HepG2 (cell line): ENCODE measurements at regions not wholly inside any gene's neighbourhood (a gene's known extent, or its start where the extent isn't known, plus 50 kb on each side); places are given as distances from the start of the nearest gene placed in this dataset.

Experiments used
- PAF1 ChIP-seq: IDR thresholded peaks from 2 replicates; pipeline ENCODE4 v1.6.1; 2016; ENCODE audit warnings: missing genetic modification reagents, missing compliant biosample characterization
- SRF ChIP-seq: IDR thresholded peaks from 2 replicates; pipeline ENCODE4 v1.6.1; 2011; ENCODE audit warnings: mild to moderate bottlenecking, low read depth, low read length, moderate library complexity
- ZNF136 ChIP-seq: sonication (generic); formaldehyde crosslinking; IDR thresholded peaks from 2 replicates; pipeline ENCODE4 v1.8.1; 2022; ENCODE audit warnings: low read depth, mild to moderate bottlenecking, moderate library complexity, missing genetic modification reagents

DNA sequence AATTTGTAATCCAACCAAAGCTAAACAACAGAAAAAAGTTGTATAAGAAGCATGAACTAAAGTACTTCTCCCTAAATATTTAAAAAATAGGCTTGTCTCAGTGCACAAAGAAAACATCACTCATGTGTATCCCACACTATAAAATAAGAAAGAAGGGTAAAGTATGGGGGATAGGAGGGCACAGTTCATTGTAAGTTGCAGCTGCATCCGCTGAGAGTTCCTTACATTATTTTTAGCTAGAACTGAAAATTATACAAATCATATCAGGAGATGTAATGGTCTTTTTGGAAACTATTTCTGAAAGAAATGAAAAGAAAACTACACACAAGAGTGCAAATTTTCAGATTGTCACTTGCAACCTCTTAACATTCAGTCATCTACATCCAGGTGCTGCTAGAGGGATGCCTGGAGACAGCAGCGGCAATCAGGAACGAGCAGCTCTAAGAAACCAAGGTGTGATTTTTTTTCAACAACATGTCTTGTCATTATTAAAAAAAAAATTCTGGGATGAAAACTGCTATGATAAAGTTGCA is 273.6 kb downstream of the ASXL3 start:
- TF ChIP-seq ZNF136 (no peak), SRF (no peak), PAF1 (CRISPR knock-in tag) (no peak)
